ENCODE measurements at regions not wholly inside any gene's neighbourhood (a gene's known extent, or its start where the extent isn't known, plus 50 kb on each side); places are given as distances from the start of the nearest gene placed in this dataset.

GRCh38 chr3:54071601-54072000 lies 50.8 kb upstream of the CACNA2D3 start:
- no peak for DNase-seq

- no peak for DNase-seq
Observed at GRCh38 chr3:54069961-54070360, 52.4 kb upstream of the CACNA2D3 start.

GRCh38 chr3:54067055-54067698 lies 55.2 kb upstream of the CACNA2D3 start:
- DNase-seq = no peak

- DNase-seq = no peak
Observed at GRCh38 chr3:54066253-54066652, 56.1 kb upstream of the CACNA2D3 start.

- DNase-seq = no peak
Observed at GRCh38 chr3:54065586-54065985, 56.8 kb upstream of the CACNA2D3 start.

GRCh38 chr3:54065140-54065539 lies 57.2 kb upstream of the CACNA2D3 start:
- no peak for DNase-seq

- no peak for DNase-seq
Observed at GRCh38 chr3:54064486-54064885, 57.9 kb upstream of the CACNA2D3 start.

GRCh38 chr3:54062546-54062945 lies 59.8 kb upstream of the CACNA2D3 start:
- no peak for DNase-seq

- no peak for DNase-seq
Observed at GRCh38 chr3:54056521-54056920, 65.8 kb upstream of the CACNA2D3 start.

- DNase-seq = no peak
Observed at GRCh38 chr3:54053882-54054281, 68.5 kb upstream of the CACNA2D3 start.

GRCh38 chr3:54053211-54053610 lies 69.1 kb upstream of the CACNA2D3 start:
- no peak for DNase-seq

- DNase-seq = no peak
Observed at GRCh38 chr3:54047568-54047967, 74.8 kb upstream of the CACNA2D3 start.

GRCh38 chr3:54046641-54047214 lies 75.6 kb upstream of the CACNA2D3 start:
- DNase-seq = peak; percentile 60

GRCh38 chr3:54045061-54045815 lies 77.1 kb upstream of the CACNA2D3 start:
- DNase-seq = no peak

- no peak for DNase-seq
Observed at GRCh38 chr3:54042259-54042823, 80.0 kb upstream of the CACNA2D3 start.

GRCh38 chr3:54040476-54040875 lies 81.9 kb upstream of the CACNA2D3 start:
- DNase-seq = peak; percentile 74

- no peak for DNase-seq
Observed at GRCh38 chr3:54038391-54038790, 84.0 kb upstream of the CACNA2D3 start.

- DNase-seq = no peak
Observed at GRCh38 chr3:54036543-54036942, 85.8 kb upstream of the CACNA2D3 start.

GRCh38 chr3:54034971-54035370 lies 87.4 kb upstream of the CACNA2D3 start:
- no peak for DNase-seq

GRCh38 chr3:54033761-54034160 lies 88.6 kb upstream of the CACNA2D3 start:
- DNase-seq = no peak

- no peak for DNase-seq
Observed at GRCh38 chr3:54032598-54032997, 89.8 kb upstream of the CACNA2D3 start.

GRCh38 chr3:54028372-54028771 lies 94.0 kb upstream of the CACNA2D3 start:
- DNase-seq = no peak

GRCh38 chr3:54026543-54026942 lies 95.8 kb upstream of the CACNA2D3 start:
- no peak for DNase-seq

- no peak for DNase-seq
Observed at GRCh38 chr3:54021071-54021470, 101.3 kb upstream of the CACNA2D3 start.
